ENCODE measurements at regions not wholly inside any gene's neighbourhood (a gene's known extent, or its start where the extent isn't known, plus 50 kb on each side); places are given as distances from the start of the nearest gene placed in this dataset.
"Not testable (repeated sequence)": the region's sequence is repeated elsewhere in the genome, so short reads cannot be mapped to it uniquely, and the experiment has no call there.

- H3K9me3 ChIP-seq (ENCODE audit: low read depth, low read length); H4K20me1 ChIP-seq (ENCODE audit: insufficient read depth, low read length); H3K27me3 ChIP-seq (ENCODE audit: insufficient read depth, low read length); H3K36me3 ChIP-seq (ENCODE audit: insufficient read depth, low read length); H3K79me2 ChIP-seq (ENCODE audit: insufficient read depth, low read length); H3K4me3 ChIP-seq (ENCODE audit: insufficient read depth, low read length); H3K27ac ChIP-seq (ENCODE audit: low read depth, low read length); H3K4me2 ChIP-seq (ENCODE audit: insufficient read depth, low read length); H2AFZ ChIP-seq (ENCODE audit: low read length); DNase-seq (ENCODE audit: insufficient read length, low spot score, missing footprints); H3K4me1 ChIP-seq (ENCODE audit: insufficient read depth, low read length): not testable (repeated sequence)
- TF ChIP-seq CTCF (IDR thresholded peaks at IDR 0.05; ENCODE audit: extremely low read depth, low read depth, low read length): peak; percentile 12
These were observed 86.1 kb upstream of the XKR3 start for GRCh38 chr22:16911340-16911739.

GRCh38 chr22:16902051-16902450 is 76.8 kb upstream of the XKR3 start:
- H3K27ac ChIP-seq (ENCODE audit: low read depth, low read length); H3K4me3 ChIP-seq (ENCODE audit: insufficient read depth, low read length); H4K20me1 ChIP-seq (ENCODE audit: insufficient read depth, low read length); H2AFZ ChIP-seq (ENCODE audit: low read length); H3K4me1 ChIP-seq (ENCODE audit: insufficient read depth, low read length); H3K4me2 ChIP-seq (ENCODE audit: insufficient read depth, low read length); H3K9me3 ChIP-seq (ENCODE audit: low read depth, low read length); H3K79me2 ChIP-seq (ENCODE audit: insufficient read depth, low read length); H3K27me3 ChIP-seq (ENCODE audit: insufficient read depth, low read length); DNase-seq (ENCODE audit: insufficient read length, low spot score, missing footprints); H3K36me3 ChIP-seq (ENCODE audit: insufficient read depth, low read length): not testable (repeated sequence)

- H3K27ac ChIP-seq (ENCODE audit: low read depth, low read length); H2AFZ ChIP-seq (ENCODE audit: low read length); H3K4me2 ChIP-seq (ENCODE audit: insufficient read depth, low read length); H3K36me3 ChIP-seq (ENCODE audit: insufficient read depth, low read length); H3K27me3 ChIP-seq (ENCODE audit: insufficient read depth, low read length); H3K79me2 ChIP-seq (ENCODE audit: insufficient read depth, low read length); H3K4me1 ChIP-seq (ENCODE audit: insufficient read depth, low read length); H3K4me3 ChIP-seq (ENCODE audit: insufficient read depth, low read length); H4K20me1 ChIP-seq (ENCODE audit: insufficient read depth, low read length); H3K9me3 ChIP-seq (ENCODE audit: low read depth, low read length); DNase-seq (ENCODE audit: insufficient read length, low spot score, missing footprints): not testable (repeated sequence)
These were observed 76.4 kb upstream of the XKR3 start for GRCh38 chr22:16901579-16901978.

- not testable (repeated sequence) for H3K4me2 ChIP-seq (ENCODE audit: insufficient read depth, low read length); H4K20me1 ChIP-seq (ENCODE audit: insufficient read depth, low read length); DNase-seq (ENCODE audit: insufficient read length, low spot score, missing footprints); H3K27me3 ChIP-seq (ENCODE audit: insufficient read depth, low read length); H3K79me2 ChIP-seq (ENCODE audit: insufficient read depth, low read length); H3K4me1 ChIP-seq (ENCODE audit: insufficient read depth, low read length); H3K36me3 ChIP-seq (ENCODE audit: insufficient read depth, low read length); H2AFZ ChIP-seq (ENCODE audit: low read length); H3K27ac ChIP-seq (ENCODE audit: low read depth, low read length); H3K9me3 ChIP-seq (ENCODE audit: low read depth, low read length); H3K4me3 ChIP-seq (ENCODE audit: insufficient read depth, low read length)
These were observed 74.1 kb upstream of the XKR3 start for GRCh38 chr22:16899358-16899757.

GRCh38 chr22:16897365-16897764 is 72.2 kb upstream of the XKR3 start:
- not testable (repeated sequence) for H3K27ac ChIP-seq (ENCODE audit: low read depth, low read length); H3K79me2 ChIP-seq (ENCODE audit: insufficient read depth, low read length); DNase-seq (ENCODE audit: insufficient read length, low spot score, missing footprints); H2AFZ ChIP-seq (ENCODE audit: low read length); H3K4me3 ChIP-seq (ENCODE audit: insufficient read depth, low read length); H3K4me2 ChIP-seq (ENCODE audit: insufficient read depth, low read length); H3K4me1 ChIP-seq (ENCODE audit: insufficient read depth, low read length); H3K27me3 ChIP-seq (ENCODE audit: insufficient read depth, low read length); H3K36me3 ChIP-seq (ENCODE audit: insufficient read depth, low read length); H4K20me1 ChIP-seq (ENCODE audit: insufficient read depth, low read length); H3K9me3 ChIP-seq (ENCODE audit: low read depth, low read length)

GRCh38 chr22:16891892-16892291 is 66.7 kb upstream of the XKR3 start:
- H3K27me3 ChIP-seq (ENCODE audit: insufficient read depth, low read length); H3K4me2 ChIP-seq (ENCODE audit: insufficient read depth, low read length); H3K79me2 ChIP-seq (ENCODE audit: insufficient read depth, low read length); H3K4me1 ChIP-seq (ENCODE audit: insufficient read depth, low read length); H3K4me3 ChIP-seq (ENCODE audit: insufficient read depth, low read length); H4K20me1 ChIP-seq (ENCODE audit: insufficient read depth, low read length); H3K36me3 ChIP-seq (ENCODE audit: insufficient read depth, low read length); H3K27ac ChIP-seq (ENCODE audit: low read depth, low read length); DNase-seq (ENCODE audit: insufficient read length, low spot score, missing footprints); H3K9me3 ChIP-seq (ENCODE audit: low read depth, low read length); H2AFZ ChIP-seq (ENCODE audit: low read length): not testable (repeated sequence)

- not testable (repeated sequence) for H3K4me3 ChIP-seq (ENCODE audit: insufficient read depth, low read length)
These were observed 51.1 kb upstream of the XKR3 start for GRCh38 chr22:16876339-16876738.

More at GRCh38 chr22:16876339-16876738, 51.1 kb upstream of the XKR3 start:
- not testable (repeated sequence) for H3K27ac ChIP-seq (ENCODE audit: low read depth, low read length); H3K4me1 ChIP-seq (ENCODE audit: insufficient read depth, low read length); H3K36me3 ChIP-seq (ENCODE audit: insufficient read depth, low read length); H2AFZ ChIP-seq (ENCODE audit: low read length); H3K4me2 ChIP-seq (ENCODE audit: insufficient read depth, low read length); H3K79me2 ChIP-seq (ENCODE audit: insufficient read depth, low read length); DNase-seq (ENCODE audit: insufficient read length, low spot score, missing footprints); H4K20me1 ChIP-seq (ENCODE audit: insufficient read depth, low read length); H3K27me3 ChIP-seq (ENCODE audit: insufficient read depth, low read length); H3K9me3 ChIP-seq (ENCODE audit: low read depth, low read length)
